ENCODE measurements at regions not wholly inside any gene's neighbourhood (a gene's known extent, or its start where the extent isn't known, plus 50 kb on each side); places are given as distances from the start of the nearest gene placed in this dataset.

GRCh38 chr5:87594566-87594965 lies 181.8 kb upstream of the CCNH start:
- H3K36me3 ChIP-seq (replicated peaks in 1 of 2; ENCODE audit: control extremely low read depth in 1 of 2, control insufficient read depth in 1 of 2, extremely low read depth in 1 of 2, insufficient read depth in 2 of 2, low read length in 1 of 2), result no peaks in the 10 kb centered on the region
- no peaks in the 10 kb centered on the region for H3K9me3 ChIP-seq (ENCODE audit: control extremely low read depth in 1 of 3, control insufficient read depth in 2 of 3, insufficient read depth in 1 of 3, low read length in 2 of 3)
- H3K4me2 ChIP-seq (replicated peaks; ENCODE audit: low read depth, low read length, poor library complexity, severe bottlenecking), result no peak overlapping the region
- WGBS (ENCODE audit: insufficient coverage), result no CpG with 5 or more reads among the region's 1 CpG
- DNase-seq (no peak), ATAC-seq (ENCODE audit: low read depth) (no peak)
- peaks cover 5% of the 10 kb centered on the region for H3K9me3 Mint-ChIP-seq (ENCODE audit: insufficient read depth)
- ChIA-PET POLR2A (no interaction called here), CTCF (no interaction called here)
- no peaks in the 10 kb centered on the region for H3K4me1 Mint-ChIP-seq
- no peak overlapping the region for H3K4me3 ChIP-seq (ENCODE audit: control extremely low read depth in 1 of 5, extremely low read depth in 1 of 5, insufficient read depth in 1 of 5, low read depth in 2 of 5, low read length in 4 of 5)
- no peaks in the 10 kb centered on the region for H3K27me3 Mint-ChIP-seq
- H3K9ac ChIP-seq (ENCODE audit: low read length), result no peak overlapping the region
- no peak for TF ChIP-seq CTCF (IDR thresholded peaks at IDR 0.05)
- no peak for TF ChIP-seq EZH2 (IDR thresholded peaks at IDR 0.05; ENCODE audit: borderline replicate concordance, insufficient read depth, low read depth, low read length, poor library complexity, severe bottlenecking)
- H3K79me2 ChIP-seq (ENCODE audit: control insufficient read depth, insufficient read depth, low read length), result no peaks in the 10 kb centered on the region
- intact Hi-C loops (cut with micrococcal nuclease), result no loop called here
- no peaks in the 10 kb centered on the region for H3K27me3 ChIP-seq (replicated peaks in 1 of 4; ENCODE audit: control extremely low read depth in 1 of 4, control insufficient read depth in 3 of 4, insufficient read depth in 4 of 4, low read length in 3 of 4)
- no peak overlapping the region for H3K27ac Mint-ChIP-seq
- no peak overlapping the region for H3K27ac ChIP-seq (ENCODE audit: low read length in 2 of 2)
- H2AFZ ChIP-seq (ENCODE audit: insufficient read depth, low read depth, low read length, poor library complexity, severe bottlenecking), result no peak overlapping the region
- H3K4me3 Mint-ChIP-seq, result no peak overlapping the region
- H3K4me1 ChIP-seq (ENCODE audit: control insufficient read depth in 2 of 2, insufficient read depth in 2 of 2, low read length in 2 of 2), result no peaks in the 10 kb centered on the region
- no peaks in the 10 kb centered on the region for H4K20me1 ChIP-seq (ENCODE audit: control insufficient read depth, insufficient read depth, low read length, poor library complexity, severe bottlenecking)

- DNase-seq, result no peak
- H3K9ac ChIP-seq (ENCODE audit: low read length), result no peak overlapping the region
- no peak overlapping the region for H3K27ac ChIP-seq (ENCODE audit: low read length in 2 of 2)
- Mint-ChIP-seq H3K27ac (no peak overlapping the region), H3K4me1 (no peaks in the 10 kb centered on the region), H3K27me3 (no peaks in the 10 kb centered on the region), H3K9me3 (ENCODE audit: insufficient read depth) (peaks cover 3% of the 10 kb centered on the region), H3K4me3 (no peak overlapping the region)
- WGBS (ENCODE audit: insufficient coverage), result no CpG with 5 or more reads among the region's 2 CpGs
- no peak overlapping the region for H3K4me2 ChIP-seq (replicated peaks; ENCODE audit: low read depth, low read length, poor library complexity, severe bottlenecking)
- no peak overlapping the region for H2AFZ ChIP-seq (ENCODE audit: insufficient read depth, low read depth, low read length, poor library complexity, severe bottlenecking)
- H3K27me3 ChIP-seq (replicated peaks in 1 of 4; ENCODE audit: control extremely low read depth in 1 of 4, control insufficient read depth in 3 of 4, insufficient read depth in 4 of 4, low read length in 3 of 4), result no peaks in the 10 kb centered on the region
- H3K4me1 ChIP-seq (ENCODE audit: control insufficient read depth in 2 of 2, insufficient read depth in 2 of 2, low read length in 2 of 2), result no peaks in the 10 kb centered on the region
- H3K4me3 ChIP-seq (ENCODE audit: control extremely low read depth in 1 of 5, extremely low read depth in 1 of 5, insufficient read depth in 1 of 5, low read depth in 2 of 5, low read length in 4 of 5), result no peak overlapping the region
- no peak for ATAC-seq (ENCODE audit: low read depth)
- TF ChIP-seq CTCF (IDR thresholded peaks at IDR 0.05), result no peak
- TF ChIP-seq EZH2 (IDR thresholded peaks at IDR 0.05; ENCODE audit: borderline replicate concordance, insufficient read depth, low read depth, low read length, poor library complexity, severe bottlenecking), result no peak
- CTCF ChIA-PET, result no interaction called here
- no peaks in the 10 kb centered on the region for H3K36me3 ChIP-seq (replicated peaks in 1 of 2; ENCODE audit: control extremely low read depth in 1 of 2, control insufficient read depth in 1 of 2, extremely low read depth in 1 of 2, insufficient read depth in 2 of 2, low read length in 1 of 2)
- intact Hi-C loops (cut with micrococcal nuclease), result no loop called here
- POLR2A ChIA-PET, result no interaction called here
- H4K20me1 ChIP-seq (ENCODE audit: control insufficient read depth, insufficient read depth, low read length, poor library complexity, severe bottlenecking), result no peaks in the 10 kb centered on the region
- H3K9me3 ChIP-seq (ENCODE audit: control extremely low read depth in 1 of 3, control insufficient read depth in 2 of 3, insufficient read depth in 1 of 3, low read length in 2 of 3), result no peaks in the 10 kb centered on the region
- H3K79me2 ChIP-seq (ENCODE audit: control insufficient read depth, insufficient read depth, low read length), result no peaks in the 10 kb centered on the region
These were observed 176.9 kb upstream of the CCNH start for GRCh38 chr5:87589587-87589986.

All from B cell (primary cell).